WERI-Rb-1 (cell line): ENCODE measurements at regions not wholly inside any gene's neighbourhood (a gene's known extent, or its start where the extent isn't known, plus 50 kb on each side); places are given as distances from the start of the nearest gene placed in this dataset.

Source experiments
- DNase-seq: peaks from one replicate; pipeline ENCODE4 v3.0.0-alpha.2; 2020
- H3K27ac ChIP-seq: fragments of 250-450 bp; sonication (Bioruptor Pico); 2 replicates; pipeline ENCODE4 v1.5.1; 2020; ENCODE audit warnings: mild to moderate bottlenecking, moderate library complexity
- H3K27me3 ChIP-seq: fragments of 250-450 bp; sonication (Bioruptor Pico); 2 replicates; pipeline ENCODE4 v1.5.1; 2021; ENCODE audit warnings: mild to moderate bottlenecking, low read depth, moderate library complexity; ENCODE audit not compliant: insufficient read depth, severe bottlenecking
- H3K36me3 ChIP-seq: fragments of 250-450 bp; sonication (Bioruptor Pico); 2 replicates; pipeline ENCODE4 v1.5.1; 2020; ENCODE audit warnings: mild to moderate bottlenecking, moderate library complexity
- H3K4me3 ChIP-seq: 2 replicates; pipeline ENCODE4 v1.5.1; 2011; ENCODE audit warnings: low read depth, mild to moderate bottlenecking, control low read depth, low read length
- H3K9me3 ChIP-seq: fragments of 250-450 bp; sonication (Bioruptor Pico); 2 replicates; pipeline ENCODE4 v1.5.1; 2021; ENCODE audit warnings: mild to moderate bottlenecking, moderate library complexity; ENCODE audit not compliant: severe bottlenecking
- CTCF ChIP-seq: IDR thresholded peaks from 2 replicates; pipeline ENCODE4 v1.5.1; 2011; ENCODE audit warnings: low read depth, mild to moderate bottlenecking, control low read depth, inconsistent platforms, low read length

DNA sequence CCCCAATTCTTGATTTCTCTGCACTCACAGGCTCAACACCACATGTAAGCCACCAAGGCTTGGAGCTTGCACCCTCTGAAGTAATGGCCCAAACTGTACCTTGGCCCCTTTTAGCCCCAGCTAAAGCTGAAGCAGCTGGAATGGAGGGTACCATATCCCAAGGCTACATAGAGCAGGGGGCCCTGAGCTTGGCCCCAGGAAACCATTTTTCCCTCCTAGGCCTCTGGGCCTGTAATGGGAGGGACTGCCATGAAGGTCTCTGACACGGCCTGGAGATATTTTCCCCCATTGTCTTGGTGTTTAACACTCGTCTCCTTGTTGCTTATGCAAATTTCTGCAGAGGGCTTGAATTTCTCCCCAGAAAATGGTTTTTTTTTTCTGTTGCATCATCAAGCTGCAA lies 69.7 kb downstream of the SKA1 start:
- TF ChIP-seq CTCF, result no peak
- H3K9me3 ChIP-seq, result peaks cover 19% of the 10 kb centered on the region
- no peak overlapping the region for H3K4me3 ChIP-seq
- no peak overlapping the region for H3K27ac ChIP-seq
- no peak for DNase-seq
- H3K36me3 ChIP-seq, result no peaks in the 10 kb centered on the region
- H3K27me3 ChIP-seq, result no peaks in the 10 kb centered on the region

DNA sequence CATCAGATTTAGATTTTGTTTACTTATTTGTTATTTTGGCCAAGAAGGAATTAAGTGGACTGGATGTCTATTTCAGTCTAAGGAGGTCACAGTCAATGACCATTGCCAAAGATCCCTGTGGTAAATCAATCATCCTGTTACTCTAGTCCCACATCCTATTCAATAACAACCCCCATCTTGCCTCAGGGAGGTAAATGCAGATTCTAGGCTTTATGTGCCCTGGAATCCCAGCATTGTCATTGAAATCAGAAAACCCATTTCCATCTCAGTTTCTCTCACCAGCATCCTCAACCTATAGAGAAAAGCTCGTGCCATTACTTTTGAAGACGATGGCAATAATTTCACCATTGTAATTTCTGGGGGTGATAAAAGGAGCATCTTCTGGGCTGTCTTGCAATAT lies 71.8 kb downstream of the SKA1 start:
- Histone ChIP-seq H3K27me3 (no peaks in the 10 kb centered on the region), H3K9me3 (peaks cover 19% of the 10 kb centered on the region), H3K27ac (no peak overlapping the region), H3K4me3 (no peak overlapping the region), H3K36me3 (no peaks in the 10 kb centered on the region)
- DNase-seq, result no peak
- no peak for TF ChIP-seq CTCF

DNA sequence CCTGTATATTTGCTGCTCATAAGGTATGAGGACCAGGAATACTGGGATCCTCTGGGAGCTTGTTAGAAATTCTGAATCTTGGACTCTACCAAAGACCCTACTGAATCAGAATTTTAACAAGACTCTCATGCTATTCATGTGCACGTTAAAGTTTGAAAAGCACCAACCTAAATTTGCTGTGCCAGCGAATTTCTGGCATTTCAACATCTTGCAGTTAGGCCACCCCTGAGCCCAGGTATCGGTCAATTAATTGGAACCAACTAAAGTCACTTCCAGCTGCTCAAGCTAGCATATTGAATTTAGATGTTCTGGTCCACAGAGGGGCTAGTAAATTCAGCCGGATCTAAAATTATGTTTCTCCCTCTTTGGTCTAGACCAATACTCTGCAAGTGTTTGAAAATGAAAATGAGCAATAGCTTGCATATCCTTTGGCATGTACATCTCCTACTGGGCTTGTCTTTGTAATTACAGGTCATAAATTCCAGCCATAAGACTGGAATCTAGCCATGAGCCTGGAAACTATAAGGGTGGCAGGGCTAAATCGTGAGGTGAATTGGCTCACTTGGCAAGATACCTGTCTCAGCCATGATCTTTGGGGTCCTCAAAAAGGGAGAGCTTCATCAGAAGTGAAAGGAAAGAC lies 72.4 kb downstream of the SKA1 start:
- Histone ChIP-seq H3K36me3 (no peaks in the 10 kb centered on the region), H3K4me3 (no peak overlapping the region), H3K27me3 (no peaks in the 10 kb centered on the region), H3K9me3 (peaks cover 18% of the 10 kb centered on the region), H3K27ac (peak overlapping the region; percentile 12; the same call in 1 of the 2 replicates)
- no peak for DNase-seq
- no peak for TF ChIP-seq CTCF

DNA sequence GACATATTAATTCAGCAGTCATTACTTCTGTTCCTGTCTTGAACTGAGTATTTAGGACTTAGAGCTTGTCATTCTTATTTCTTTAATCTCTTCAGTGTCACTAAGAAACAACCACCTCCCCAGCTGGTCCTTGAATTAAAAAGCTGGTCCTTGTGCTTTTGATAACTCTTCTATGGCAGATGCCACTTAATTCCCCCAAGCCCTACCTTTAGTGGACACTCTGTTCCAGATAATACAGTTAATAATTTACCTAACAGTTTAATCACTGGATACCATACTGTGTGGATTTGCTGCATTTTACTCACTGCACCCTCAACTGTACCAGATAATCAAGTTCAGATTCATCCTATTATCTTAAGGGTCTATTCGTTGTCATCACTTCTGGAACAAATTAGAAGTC lies 73.1 kb downstream of the SKA1 start:
- TF ChIP-seq CTCF, result no peak
- H3K4me3 ChIP-seq, result no peak overlapping the region
- peaks cover 16% of the 10 kb centered on the region for H3K9me3 ChIP-seq
- no peaks in the 10 kb centered on the region for H3K27me3 ChIP-seq
- DNase-seq, result peak; percentile 59
- no peaks in the 10 kb centered on the region for H3K36me3 ChIP-seq
- peak overlapping the region; percentile 24 for H3K27ac ChIP-seq

GRCh38 chr18:50451100-50451842 lies 76.4 kb downstream of the SKA1 start:
- DNase-seq, result no peak
- Histone ChIP-seq H3K9me3 (no peaks in the 10 kb centered on the region), H3K27ac (no peak overlapping the region), H3K4me3 (no peak overlapping the region), H3K27me3 (no peaks in the 10 kb centered on the region), H3K36me3 (no peaks in the 10 kb centered on the region)
- TF ChIP-seq CTCF, result no peak
